HL-60 (cell line): ENCODE measurements at regions not wholly inside any gene's neighbourhood (a gene's known extent, or its start where the extent isn't known, plus 50 kb on each side); places are given as distances from the start of the nearest gene placed in this dataset.
A peak's percentile ranks its signal among the peaks of the same experiment; 100 is the strongest.

ENCODE experiments used
- DNase-seq, 2 experiments: peaks; one replicate each; pipeline ENCODE4 v3.0.0-alpha.2; 2010 to 2020; ENCODE audit warnings: low read depth in 1 of 2, low spot score in 1 of 2
- H3K27ac ChIP-seq: fragments of 250-450 bp; sonication (Bioruptor Pico); replicated peaks from 2 replicates; pipeline ENCODE4 v1.5.1; 2020; ENCODE audit warnings: mild to moderate bottlenecking, moderate library complexity
- H3K27me3 ChIP-seq: fragments of 250-450 bp; sonication (Bioruptor Pico); 2 replicates; pipeline ENCODE4 v1.5.1; 2021; ENCODE audit warnings: mild to moderate bottlenecking, moderate library complexity; ENCODE audit not compliant: insufficient read depth, poor library complexity, severe bottlenecking
- H3K4me3 ChIP-seq: replicated peaks from 2 replicates; pipeline ENCODE4 v1.5.1; 2011; ENCODE audit warnings: mild to moderate bottlenecking, control low read depth, low read length; ENCODE audit not compliant: insufficient read depth
- CTCF ChIP-seq: IDR thresholded peaks from one replicate; pipeline ENCODE4 v1.5.1; 2011; ENCODE audit warnings: low read length, control low read depth, inconsistent platforms; ENCODE audit not compliant: insufficient read depth
- GABPA ChIP-seq: IDR thresholded peaks from 2 replicates; pipeline ENCODE4 v1.6.1; 2012; ENCODE audit warnings: low read depth
- POLR2AphosphoS5 ChIP-seq: IDR thresholded peaks from 2 replicates; pipeline ENCODE4 v1.6.1; 2012; ENCODE audit warnings: low read depth
- REST ChIP-seq: IDR thresholded peaks from 2 replicates; pipeline ENCODE4 v1.6.1; 2012; ENCODE audit warnings: low read depth; ENCODE audit not compliant: insufficient replicate concordance
- SPI1 ChIP-seq: IDR thresholded peaks from 2 replicates; pipeline ENCODE4 v1.6.1; 2012; ENCODE audit warnings: low read depth, mild to moderate bottlenecking, borderline replicate concordance

- no peak overlapping the region for H3K27ac ChIP-seq
- H3K4me3 ChIP-seq = no peak overlapping the region
- no peak for TF ChIP-seq GABPA
- no peak for TF ChIP-seq REST
- TF ChIP-seq CTCF = no peak
- TF ChIP-seq SPI1 = no peak
- no peak for TF ChIP-seq POLR2AphosphoS5
These were observed 737.9 kb upstream of the SALL3 start for GRCh38 chr18:78241535-78242253.

GRCh38 chr18:78242254-78242643 lies 737.4 kb upstream of the SALL3 start:
- H3K27ac ChIP-seq = no peak overlapping the region
- peak in 1 of 2 experiments; percentile 4 for DNase-seq
- no peaks in the 10 kb centered on the region for H3K27me3 ChIP-seq
- TF ChIP-seq CTCF = no peak
- TF ChIP-seq REST = no peak
- no peak for TF ChIP-seq POLR2AphosphoS5
- TF ChIP-seq GABPA = no peak
- TF ChIP-seq SPI1 = no peak
- H3K4me3 ChIP-seq = no peak overlapping the region

More at GRCh38 chr18:78241535-78242253, 737.9 kb upstream of the SALL3 start:
- H3K27me3 ChIP-seq = no peaks in the 10 kb centered on the region
- DNase-seq = no peak

- no peak for DNase-seq
- no peak overlapping the region for H3K4me3 ChIP-seq
- H3K27ac ChIP-seq = no peak overlapping the region
- no peaks in the 10 kb centered on the region for H3K27me3 ChIP-seq
- TF ChIP-seq POLR2AphosphoS5 (no peak), GABPA (no peak), CTCF (no peak), REST (no peak), SPI1 (no peak)
These were observed 736.8 kb upstream of the SALL3 start for GRCh38 chr18:78242806-78243205.
